Trophoblast cell (in vitro differentiated cells and primary cell): ENCODE measurements at regions not wholly inside any gene's neighbourhood (a gene's known extent, or its start where the extent isn't known, plus 50 kb on each side); places are given as distances from the start of the nearest gene placed in this dataset.

Source experiments
- DNase-seq, 2 donors: peaks; one replicate each; pipeline ENCODE4 v3.0.0-alpha.2; 2016
- H2AFZ ChIP-seq: 2 replicates; pipeline ENCODE4 v1.6.1; 2013; ENCODE audit warnings: low read length, moderate library complexity, mild to moderate bottlenecking; ENCODE audit not compliant: insufficient read depth, poor library complexity
- H2AK5ac ChIP-seq: 2 replicates; pipeline ENCODE4 v1.6.1; 2013; ENCODE audit warnings: mild to moderate bottlenecking, low read length
- H2BK120ac ChIP-seq: 2 replicates; pipeline ENCODE4 v1.6.1; 2013; ENCODE audit warnings: low read length, mild to moderate bottlenecking, moderate library complexity; ENCODE audit not compliant: insufficient read depth, poor library complexity
- H2BK12ac ChIP-seq: 2 replicates; pipeline ENCODE4 v1.6.1; 2013; ENCODE audit warnings: mild to moderate bottlenecking, low read length, moderate library complexity
- H2BK5ac ChIP-seq: 2 replicates; pipeline ENCODE4 v1.6.1; 2013; ENCODE audit warnings: low read length, low read depth, moderate library complexity, mild to moderate bottlenecking; ENCODE audit not compliant: poor library complexity
- H3K14ac ChIP-seq: 2 replicates; pipeline ENCODE4 v1.6.1; 2013; ENCODE audit warnings: mild to moderate bottlenecking, low read length
- H3K18ac ChIP-seq: 2 replicates; pipeline ENCODE4 v1.6.1; 2013; ENCODE audit warnings: mild to moderate bottlenecking, low read length
- H3K23ac ChIP-seq: 2 replicates; pipeline ENCODE4 v1.6.1; 2013; ENCODE audit warnings: low read length
- H3K27ac ChIP-seq: 2 replicates; pipeline ENCODE4 v1.5.1; 2013; ENCODE audit warnings: low read depth, mild to moderate bottlenecking, inconsistent platforms, low read length, moderate library complexity
- H3K27me3 ChIP-seq: 2 replicates; pipeline ENCODE4 v1.6.1; 2013; ENCODE audit warnings: inconsistent platforms, mild to moderate bottlenecking, low read length, moderate library complexity; ENCODE audit not compliant: insufficient read depth
- H3K36me3 ChIP-seq, 2 experiments: 1 replicate in 1 of 2; 2 replicates in 1 of 2; pipeline ENCODE4 v1.6.1; 2013; ENCODE audit warnings: low read length in 2 of 2, mild to moderate bottlenecking in 2 of 2, moderate library complexity in 1 of 2; ENCODE audit not compliant: insufficient read depth in 2 of 2, control insufficient read depth in 1 of 2
- H3K4ac ChIP-seq: 2 replicates; pipeline ENCODE4 v1.6.1; 2013; ENCODE audit warnings: low read depth, mild to moderate bottlenecking, low read length, moderate library complexity
- H3K4me1 ChIP-seq, 2 experiments: 1 replicate in 1 of 2; 2 replicates in 1 of 2; pipeline ENCODE4 v1.6.1; 2013; ENCODE audit warnings: low read length in 2 of 2, mild to moderate bottlenecking in 2 of 2, moderate library complexity in 1 of 2; ENCODE audit not compliant: insufficient read depth in 2 of 2, control insufficient read depth in 1 of 2
- H3K4me2 ChIP-seq: 2 replicates; pipeline ENCODE4 v1.6.1; 2013; ENCODE audit warnings: inconsistent platforms, mild to moderate bottlenecking, low read length, moderate library complexity
- H3K4me3 ChIP-seq: 2 replicates; pipeline ENCODE4 v1.5.1; 2013; ENCODE audit warnings: mild to moderate bottlenecking, low read depth, low read length, inconsistent platforms
- H3K79me1 ChIP-seq: one replicate; pipeline ENCODE4 v1.6.1; 2013; ENCODE audit warnings: low read length
- H3K79me2 ChIP-seq: 2 replicates; pipeline ENCODE4 v1.6.1; 2013; ENCODE audit warnings: low read length, mild to moderate bottlenecking; ENCODE audit not compliant: control insufficient read depth, insufficient read depth, poor library complexity
- H3K9ac ChIP-seq: 2 replicates; pipeline ENCODE4 v1.6.1; 2013; ENCODE audit warnings: mild to moderate bottlenecking, low read length
- H3K9me3 ChIP-seq: 2 replicates; pipeline ENCODE4 v1.6.1; 2013; ENCODE audit warnings: low read depth, mild to moderate bottlenecking, control low read depth, inconsistent platforms, low read length; ENCODE audit not compliant: insufficient read depth
- H4K12ac ChIP-seq: 2 replicates; pipeline ENCODE4 v1.6.1; 2013; ENCODE audit warnings: low read depth, mild to moderate bottlenecking, low read length, moderate library complexity
- H4K8ac ChIP-seq: 2 replicates; pipeline ENCODE4 v1.6.1; 2013; ENCODE audit warnings: low read depth, mild to moderate bottlenecking, low read length, moderate library complexity
- H4K91ac ChIP-seq: one replicate; pipeline ENCODE4 v1.6.1; 2013; ENCODE audit warnings: low read depth, mild to moderate bottlenecking, low read length, moderate library complexity
- WGBS: extraction: QIAGEN DNeasy Blood & Tissue Kit; methylation state at CpG from one replicate; pipeline ENCODE4 v1.1.7; 2013; ENCODE audit warnings: missing lambda C conversion rate; ENCODE audit not compliant: insufficient read length, insufficient coverage; ENCODE audit errors: extremely low coverage; 5-methylcytosine and 5-hydroxymethylcytosine counted together

GRCh38 chr12:88409257-88409656 lies 171.0 kb downstream of the KITLG start:
- Histone ChIP-seq H3K14ac (no peak overlapping the region), H2BK5ac (no peak overlapping the region), H3K4me3 (no peak overlapping the region), H3K27ac (no peak overlapping the region), H3K27me3 (no peaks in the 10 kb centered on the region), H2BK12ac (no peak overlapping the region), H2BK120ac (no peak overlapping the region), H3K4me2 (no peak overlapping the region), H2AK5ac (no peak overlapping the region), H3K4me1 (no peaks in the 10 kb centered on the region), H3K79me1 (no peaks in the 10 kb centered on the region), H3K4ac (no peak overlapping the region), H3K9me3 (no peaks in the 10 kb centered on the region), H4K91ac (no peak overlapping the region), H4K8ac (no peak overlapping the region), H3K36me3 (no peaks in the 10 kb centered on the region), H2AFZ (no peak overlapping the region), H4K12ac (no peak overlapping the region), H3K18ac (no peak overlapping the region), H3K79me2 (no peaks in the 10 kb centered on the region), H3K23ac (no peak overlapping the region), H3K9ac (no peak overlapping the region)
- no CpG with 5 or more reads among the region's 3 CpGs for WGBS
- DNase-seq: no peak

- H3K27ac ChIP-seq: no peak overlapping the region
- no peak overlapping the region for H4K91ac ChIP-seq
- H3K27me3 ChIP-seq: no peaks in the 10 kb centered on the region
- H2BK120ac ChIP-seq: no peak overlapping the region
- H3K79me1 ChIP-seq: no peaks in the 10 kb centered on the region
- no peak overlapping the region for H3K18ac ChIP-seq
- no peak overlapping the region for H2AK5ac ChIP-seq
- DNase-seq: no peak
- no peak overlapping the region for H3K4me3 ChIP-seq
- no peak overlapping the region for H2BK5ac ChIP-seq
- H2BK12ac ChIP-seq: no peak overlapping the region
- no peak overlapping the region for H2AFZ ChIP-seq
- no peak overlapping the region for H3K14ac ChIP-seq
- WGBS: no CpG with 5 or more reads among the region's 2 CpGs
- no peaks in the 10 kb centered on the region for H3K36me3 ChIP-seq
- no peak overlapping the region for H3K23ac ChIP-seq
- no peak overlapping the region for H3K4ac ChIP-seq
- H3K4me1 ChIP-seq: no peaks in the 10 kb centered on the region
- H3K4me2 ChIP-seq: no peak overlapping the region
- H3K9ac ChIP-seq: no peak overlapping the region
- no peaks in the 10 kb centered on the region for H3K9me3 ChIP-seq
- no peak overlapping the region for H4K8ac ChIP-seq
- H3K79me2 ChIP-seq: no peaks in the 10 kb centered on the region
- H4K12ac ChIP-seq: no peak overlapping the region
Measured at GRCh38 chr12:88411689-88412088, 168.6 kb downstream of the KITLG start.

DNA sequence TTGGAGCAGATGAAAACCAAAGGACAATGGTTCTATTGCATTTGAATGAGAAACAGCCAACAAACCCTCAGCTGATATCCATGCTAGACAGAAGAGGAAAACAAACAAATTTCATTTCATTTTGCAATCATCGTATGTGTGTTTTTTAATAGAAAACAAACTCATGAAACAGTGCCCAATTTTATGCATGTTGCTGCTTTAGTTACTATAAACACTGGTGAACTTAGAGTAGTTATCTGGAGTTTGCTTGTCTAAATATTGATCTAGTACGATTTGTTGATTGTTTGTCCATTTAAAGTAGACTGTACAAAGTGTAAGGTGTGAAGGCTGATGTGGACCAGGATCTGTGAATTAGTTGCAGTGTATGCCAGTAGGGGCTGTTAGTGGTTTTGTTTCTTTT lies 166.6 kb downstream of the KITLG start:
- no peak overlapping the region for H4K8ac ChIP-seq
- H3K23ac ChIP-seq: no peak overlapping the region
- H3K4me1 ChIP-seq: no peaks in the 10 kb centered on the region
- H2BK5ac ChIP-seq: no peak overlapping the region
- no peaks in the 10 kb centered on the region for H3K36me3 ChIP-seq
- no peak overlapping the region for H3K27ac ChIP-seq
- H4K91ac ChIP-seq: no peak overlapping the region
- no peak overlapping the region for H3K4me3 ChIP-seq
- no peak overlapping the region for H3K18ac ChIP-seq
- no CpG with 5 or more reads among the region's 2 CpGs for WGBS
- no peak overlapping the region for H3K9ac ChIP-seq
- H2BK12ac ChIP-seq: no peak overlapping the region
- no peak overlapping the region for H3K14ac ChIP-seq
- no peaks in the 10 kb centered on the region for H3K27me3 ChIP-seq
- H4K12ac ChIP-seq: no peak overlapping the region
- no peak for DNase-seq
- no peak overlapping the region for H3K4me2 ChIP-seq
- H2BK120ac ChIP-seq: no peak overlapping the region
- no peaks in the 10 kb centered on the region for H3K79me1 ChIP-seq
- no peaks in the 10 kb centered on the region for H3K9me3 ChIP-seq
- no peak overlapping the region for H2AK5ac ChIP-seq
- no peak overlapping the region for H2AFZ ChIP-seq
- no peaks in the 10 kb centered on the region for H3K79me2 ChIP-seq
- no peak overlapping the region for H3K4ac ChIP-seq

- Histone ChIP-seq H3K79me2 (no peaks in the 10 kb centered on the region), H3K4me2 (no peak overlapping the region), H4K8ac (no peak overlapping the region), H3K27ac (no peak overlapping the region), H2BK5ac (no peak overlapping the region), H3K27me3 (no peaks in the 10 kb centered on the region), H3K79me1 (no peaks in the 10 kb centered on the region), H3K36me3 (no peaks in the 10 kb centered on the region), H2AFZ (no peak overlapping the region), H4K91ac (no peak overlapping the region), H3K14ac (no peak overlapping the region), H3K4me1 (no peaks in the 10 kb centered on the region), H3K4ac (no peak overlapping the region), H3K23ac (no peak overlapping the region), H4K12ac (no peak overlapping the region), H3K9me3 (no peaks in the 10 kb centered on the region), H3K9ac (no peak overlapping the region), H2AK5ac (no peak overlapping the region), H2BK12ac (no peak overlapping the region), H2BK120ac (no peak overlapping the region), H3K18ac (no peak overlapping the region), H3K4me3 (no peak overlapping the region)
- no CpG with 5 or more reads among the region's 2 CpGs for WGBS
- no peak for DNase-seq
Measured at GRCh38 chr12:88416155-88416554, 164.1 kb downstream of the KITLG start.
